Mucosa of descending colon (tissue), 3 donors: ENCODE measurements at regions not wholly inside any gene's neighbourhood (a gene's known extent, or its start where the extent isn't known, plus 50 kb on each side); places are given as distances from the start of the nearest gene placed in this dataset.
"Not testable (repeated sequence)": the region's sequence is repeated elsewhere in the genome, so short reads cannot be mapped to it uniquely, and the experiment has no call there.

ENCODE experiments used
- ATAC-seq: fragments of 200-7000 bp; cut with Tn5 transposase; one replicate; pipeline ENCODE4 v1.9.1; 2020; ENCODE audit warnings: mild to moderate bottlenecking, moderate library complexity
- DNase-seq, 3 donors: peaks; one replicate each; pipeline ENCODE4 v3.0.0-alpha.2; 2020
- H3K36me3 ChIP-seq: fragments of 200-600 bp; one replicate; pipeline ENCODE4 v1.8.0; 2021; ENCODE audit warnings: low read depth, mild to moderate bottlenecking
- H3K4me1 ChIP-seq: fragments of 200-600 bp; one replicate; pipeline ENCODE4 v1.8.0; 2021; ENCODE audit warnings: low read depth, mild to moderate bottlenecking
- H3K4me3 ChIP-seq: fragments of 200-600 bp; one replicate; pipeline ENCODE4 v1.8.0; 2021; ENCODE audit warnings: mild to moderate bottlenecking
- H3K9me3 ChIP-seq: fragments of 200-600 bp; one replicate; pipeline ENCODE4 v1.8.0; 2021; ENCODE audit warnings: mild to moderate bottlenecking
- CTCF ChIP-seq: fragments of 200-600 bp; IDR thresholded peaks from one replicate; pipeline ENCODE4 v1.8.0; 2022; ENCODE audit warnings: antibody characterized with exemption, mild to moderate bottlenecking
- intact Hi-C, 2 donors: fragments of 100-400 bp; cut with DNase I in 1 of 2; cut with micrococcal nuclease in 1 of 2; formaldehyde crosslinking; loops; one replicate each; pipeline versions ENCODE4 v1.11.0 to v1.11.1; 2022; cut with DNase I, micrococcal nuclease
- donor health status: DM: no; HTN: no; CAD: no; lungs with moderate emphysema.
- donor health status: DM: no; HTN: no; CAD: no.
- donor health status: DM: no; HTN: yes; CAD: no.

- DNase-seq (no peak), ATAC-seq (no peak)
- no peaks in the 10 kb centered on the region for H3K36me3 ChIP-seq
- no peaks in the 10 kb centered on the region for H3K4me1 ChIP-seq
- no peak for TF ChIP-seq CTCF
- H3K9me3 ChIP-seq: no peaks in the 10 kb centered on the region
- intact Hi-C loops: no loop called here
- no peak overlapping the region for H3K4me3 ChIP-seq
Observed at GRCh38 chr6:79808921-79809320, 138.4 kb downstream of the ELOVL4 start.

GRCh38 chr6:79806661-79807060 lies 140.7 kb downstream of the ELOVL4 start:
- DNase-seq, H3K36me3 ChIP-seq, H3K9me3 ChIP-seq, H3K4me1 ChIP-seq, H3K4me3 ChIP-seq, intact Hi-C loops, ATAC-seq: not testable (repeated sequence)

- H3K36me3 ChIP-seq: no peaks in the 10 kb centered on the region
- TF ChIP-seq CTCF: no peak
- no peak for ATAC-seq
Observed at GRCh38 chr6:79804732-79805131, 142.6 kb downstream of the ELOVL4 start.

DNA sequence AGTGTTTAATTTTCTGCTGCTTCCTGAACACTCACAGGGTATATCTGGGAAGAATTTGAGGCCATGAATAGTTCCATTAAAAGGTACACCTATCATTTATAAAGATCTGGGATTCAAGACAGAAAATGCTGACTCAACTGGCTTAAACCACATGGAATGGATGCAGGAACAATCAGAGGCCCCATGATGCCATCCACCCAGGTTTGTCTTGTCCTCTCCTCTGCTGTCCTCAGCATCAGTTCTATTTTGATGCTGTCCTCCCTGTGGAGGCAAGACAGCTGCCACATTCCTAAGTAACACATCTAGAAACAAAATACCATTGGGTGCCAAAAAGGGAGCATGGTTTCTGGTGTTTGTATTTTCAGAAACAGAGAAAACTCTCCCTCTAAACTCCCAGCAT lies 143.4 kb downstream of the ELOVL4 start:
- no peak for DNase-seq
- Histone ChIP-seq H3K4me1 (no peaks in the 10 kb centered on the region), H3K4me3 (no peak overlapping the region), H3K9me3 (no peaks in the 10 kb centered on the region), H3K36me3 (no peaks in the 10 kb centered on the region)
- no peak for ATAC-seq
- intact Hi-C loops: no loop called here
- no peak for TF ChIP-seq CTCF

More at GRCh38 chr6:79804732-79805131, 142.6 kb downstream of the ELOVL4 start:
- no peak for DNase-seq
- H3K4me1 ChIP-seq: no peaks in the 10 kb centered on the region
- intact Hi-C loops: no loop called here
- H3K9me3 ChIP-seq: no peaks in the 10 kb centered on the region
- H3K4me3 ChIP-seq: no peak overlapping the region

DNA sequence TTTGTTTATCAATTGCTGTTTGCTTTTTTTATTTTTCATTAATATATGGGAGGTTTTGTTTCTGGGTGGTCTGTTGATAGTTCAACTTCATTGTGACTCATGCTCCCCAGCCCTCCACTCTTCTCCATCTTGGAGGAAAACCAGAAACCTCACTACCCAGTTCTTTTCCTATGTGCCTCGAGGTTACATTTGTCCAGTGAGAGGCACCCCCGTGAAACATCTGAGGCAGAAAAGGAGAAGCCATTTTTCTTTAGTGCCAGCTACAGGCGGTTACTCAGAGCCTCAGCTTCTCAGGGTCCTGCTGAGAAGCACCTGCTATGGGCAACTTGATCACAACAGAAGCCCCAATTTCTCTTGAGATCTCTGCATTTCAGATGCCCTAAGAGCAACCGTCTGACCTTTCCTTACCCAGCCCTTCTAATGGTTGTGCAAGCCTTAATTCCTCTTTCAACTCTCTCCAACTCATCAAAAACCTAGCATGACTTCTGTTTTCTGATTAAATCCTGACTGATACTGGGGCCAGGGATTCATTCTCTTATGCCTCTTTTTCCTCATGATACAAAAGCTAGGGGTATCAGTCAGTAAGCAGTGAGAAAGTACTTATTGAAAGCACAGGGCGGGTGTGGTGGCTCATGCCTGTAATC lies 144.6 kb downstream of the ELOVL4 start:
- Histone ChIP-seq H3K4me1 (no peaks in the 10 kb centered on the region), H3K9me3 (no peaks in the 10 kb centered on the region)
- ATAC-seq: no peak

DNA sequence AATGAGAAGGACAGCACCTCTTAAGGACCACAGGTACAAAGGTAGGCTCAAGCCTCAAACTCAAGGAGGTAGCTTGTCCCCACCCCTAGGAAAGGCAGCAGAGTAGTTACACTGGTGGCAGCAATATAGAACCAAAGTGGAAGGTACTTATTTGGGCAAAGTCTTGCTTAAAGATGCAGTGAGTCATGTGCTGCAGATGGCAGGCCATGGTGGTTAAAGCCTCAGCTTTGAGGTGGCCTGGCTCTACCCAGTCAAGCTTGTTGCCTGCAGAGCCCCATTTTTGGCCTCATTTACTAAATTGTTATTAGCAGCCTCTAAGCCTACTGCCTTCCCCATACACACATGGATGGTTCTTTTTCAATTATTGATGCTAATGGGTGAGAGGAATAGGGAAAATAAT lies 146.0 kb downstream of the ELOVL4 start:
- no peaks in the 10 kb centered on the region for H3K4me1 ChIP-seq
- no peaks in the 10 kb centered on the region for H3K36me3 ChIP-seq
- intact Hi-C loops: no loop called here
- no peak for TF ChIP-seq CTCF
- H3K4me3 ChIP-seq: no peak overlapping the region
- ATAC-seq (no peak), DNase-seq (no peak)
- no peaks in the 10 kb centered on the region for H3K9me3 ChIP-seq

More for the DNA sequence above, 144.6 kb downstream of the ELOVL4 start:
- intact Hi-C loops: no loop called here
- H3K4me3 ChIP-seq: no peak overlapping the region
- no peaks in the 10 kb centered on the region for H3K36me3 ChIP-seq
- no peak for TF ChIP-seq CTCF
- DNase-seq: no peak
